ENCODE measurements at regions not wholly inside any gene's neighbourhood (a gene's known extent, or its start where the extent isn't known, plus 50 kb on each side); places are given as distances from the start of the nearest gene placed in this dataset.
"Not testable (repeated sequence)": the region's sequence is repeated elsewhere in the genome, so short reads cannot be mapped to it uniquely, and the experiment has no call there.

DNA sequence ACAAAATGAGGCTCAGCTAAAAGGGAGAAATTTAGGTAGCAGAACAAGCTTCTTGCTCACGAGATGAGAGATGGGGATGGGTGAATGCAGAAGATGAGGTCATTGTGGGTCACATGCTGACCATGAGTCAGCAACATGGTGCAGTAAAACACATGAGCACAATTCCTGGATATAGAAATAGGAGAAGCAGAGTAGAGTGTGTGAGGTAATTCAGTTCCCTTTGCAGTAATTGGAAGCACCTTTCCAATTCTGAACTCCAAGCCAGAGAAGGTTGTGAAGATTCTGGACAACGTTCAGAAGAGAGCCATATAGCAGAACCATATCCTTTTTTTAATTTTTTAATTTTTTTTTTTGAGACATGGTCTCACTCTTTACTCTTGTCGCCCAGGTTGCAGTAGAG, 62.0 kb upstream of the LMNTD1 start:
- Mint-ChIP-seq H3K4me1 (ENCODE audit: low read depth) (peaks cover 5% of the 10 kb centered on the region), H3K27ac (no peak overlapping the region), H3K36me3 (ENCODE audit: low read depth) (no peaks in the 10 kb centered on the region), H3K9me3 (peaks cover 12% of the 10 kb centered on the region), H3K4me3 (no peak overlapping the region), H3K27me3 (no peaks in the 10 kb centered on the region)
- intact Hi-C loops (cut with micrococcal nuclease): no loop called here

GRCh38 chr12:25616286-25616685, 63.2 kb upstream of the LMNTD1 start:
- no peaks in the 10 kb centered on the region for H3K27me3 Mint-ChIP-seq
- intact Hi-C loops (cut with micrococcal nuclease): no loop called here
- H3K36me3 Mint-ChIP-seq (ENCODE audit: low read depth): no peaks in the 10 kb centered on the region
- peaks cover under 1% of the 10 kb centered on the region for H3K9me3 Mint-ChIP-seq
- no peak overlapping the region for H3K4me3 Mint-ChIP-seq
- H3K4me1 Mint-ChIP-seq (ENCODE audit: low read depth): peaks cover 5% of the 10 kb centered on the region
- no peak overlapping the region for H3K27ac Mint-ChIP-seq

DNA sequence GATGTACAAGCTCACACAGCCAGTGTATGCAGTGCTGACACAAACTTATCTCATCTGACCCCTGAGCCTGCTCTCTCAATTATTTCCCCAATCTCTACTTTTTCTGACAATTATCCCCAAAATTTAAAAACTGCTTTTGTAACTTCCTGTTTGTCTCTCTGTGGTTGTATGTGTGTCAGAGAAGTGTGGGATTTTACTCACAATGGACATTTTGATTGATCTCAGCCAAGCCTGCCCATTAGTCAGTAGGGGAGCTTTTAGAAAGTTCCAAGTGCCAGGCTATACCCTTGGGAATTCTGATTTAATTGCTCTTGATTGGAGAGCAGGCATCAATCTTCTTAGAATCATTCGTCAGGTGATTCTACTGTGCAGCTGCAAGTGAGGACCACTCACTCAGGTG, 64.9 kb upstream of the LMNTD1 start:
- no peak overlapping the region for H3K27ac Mint-ChIP-seq
- H3K4me1 Mint-ChIP-seq (ENCODE audit: low read depth): peaks cover 5% of the 10 kb centered on the region
- H3K27me3 Mint-ChIP-seq: no peaks in the 10 kb centered on the region
- no peak overlapping the region for H3K4me3 Mint-ChIP-seq
- no peaks in the 10 kb centered on the region for H3K9me3 Mint-ChIP-seq
- intact Hi-C loops (cut with micrococcal nuclease): no loop called here
- no peaks in the 10 kb centered on the region for H3K36me3 Mint-ChIP-seq (ENCODE audit: low read depth)

DNA sequence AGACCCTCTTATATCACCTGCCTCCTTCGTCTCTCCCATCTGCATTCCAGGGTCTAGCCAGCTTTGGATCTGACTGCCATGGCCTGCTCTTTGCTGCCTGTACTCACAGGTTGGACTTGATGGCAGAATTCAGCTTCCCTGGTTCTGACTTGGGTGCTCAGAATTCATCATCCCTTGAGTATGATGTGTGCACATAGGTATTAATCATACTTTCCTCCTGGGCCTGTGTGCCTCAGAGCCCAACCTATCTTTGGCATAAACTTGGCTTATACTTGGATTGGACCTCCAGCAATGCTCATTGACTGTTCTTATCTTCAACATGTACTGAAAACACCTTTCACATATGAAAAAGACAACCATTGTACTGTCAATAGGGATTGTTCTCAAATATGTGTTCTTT, 70.7 kb upstream of the LMNTD1 start:
- Mint-ChIP-seq H3K27ac (no peak overlapping the region), H3K9me3 (no peaks in the 10 kb centered on the region), H3K36me3 (ENCODE audit: low read depth) (no peaks in the 10 kb centered on the region), H3K4me3 (no peak overlapping the region), H3K4me1 (ENCODE audit: low read depth) (no peaks in the 10 kb centered on the region), H3K27me3 (no peaks in the 10 kb centered on the region)
- intact Hi-C loops (cut with micrococcal nuclease): no loop called here

DNA sequence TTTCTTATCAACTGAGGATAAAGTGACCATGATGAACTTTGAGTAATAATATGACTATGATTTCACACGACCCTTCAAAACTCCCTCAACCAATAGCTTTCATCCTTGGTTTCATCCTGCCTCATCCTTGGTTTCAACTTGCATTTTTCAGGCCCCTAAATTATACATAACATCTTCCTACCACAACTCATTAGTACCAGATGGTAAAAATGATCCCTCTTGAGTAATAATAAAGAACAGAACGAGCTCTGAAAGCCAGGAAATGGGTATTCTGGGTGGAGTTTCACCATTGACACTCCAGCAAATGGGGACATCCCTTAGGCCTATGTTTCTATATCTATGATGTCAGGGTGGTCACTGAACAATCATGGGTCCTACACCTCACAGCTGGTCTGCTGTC, 72.1 kb upstream of the LMNTD1 start:
- peaks cover 10% of the 10 kb centered on the region for H3K9me3 Mint-ChIP-seq
- H3K4me1 Mint-ChIP-seq (ENCODE audit: low read depth): no peaks in the 10 kb centered on the region
- H3K36me3 Mint-ChIP-seq (ENCODE audit: low read depth): no peaks in the 10 kb centered on the region
- no peak overlapping the region for H3K27ac Mint-ChIP-seq
- intact Hi-C loops (cut with micrococcal nuclease): no loop called here
- H3K27me3 Mint-ChIP-seq: no peaks in the 10 kb centered on the region
- no peak overlapping the region for H3K4me3 Mint-ChIP-seq

- Mint-ChIP-seq H3K27me3 (no peaks in the 10 kb centered on the region), H3K9me3 (peaks cover 44% of the 10 kb centered on the region), H3K4me1 (ENCODE audit: low read depth) (no peaks in the 10 kb centered on the region), H3K36me3 (ENCODE audit: low read depth) (no peaks in the 10 kb centered on the region), H3K4me3 (no peak overlapping the region), H3K27ac (no peak overlapping the region)
- intact Hi-C loops (cut with micrococcal nuclease): no loop called here
Observed at GRCh38 chr12:25629341-25629740, 76.3 kb upstream of the LMNTD1 start.

GRCh38 chr12:25630735-25631515, 77.8 kb upstream of the LMNTD1 start:
- H3K27ac Mint-ChIP-seq; H3K4me3 Mint-ChIP-seq; H3K36me3 Mint-ChIP-seq (ENCODE audit: low read depth); H3K27me3 Mint-ChIP-seq; H3K4me1 Mint-ChIP-seq (ENCODE audit: low read depth); intact Hi-C loops (cut with micrococcal nuclease): not testable (repeated sequence)
- peaks cover 47% of the 10 kb centered on the region for H3K9me3 Mint-ChIP-seq

DNA sequence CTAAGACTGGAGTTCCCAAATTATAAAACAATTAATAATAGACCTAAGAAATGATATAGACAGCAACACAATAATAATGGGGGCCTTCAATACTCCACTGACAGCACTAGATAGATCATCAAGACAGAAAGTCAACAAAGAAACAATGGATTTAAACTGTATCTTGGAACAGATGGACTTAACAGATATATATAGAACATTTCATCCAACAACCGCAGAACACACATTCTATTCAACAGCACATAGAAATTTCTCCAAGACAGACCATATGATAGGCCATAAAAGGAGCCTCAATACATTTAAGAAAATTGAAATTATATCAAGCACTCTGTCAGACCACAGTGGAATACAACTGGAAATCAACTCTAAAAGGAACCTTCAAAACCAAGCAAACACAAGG, 80.1 kb upstream of the LMNTD1 start:
- peaks cover 52% of the 10 kb centered on the region for H3K9me3 Mint-ChIP-seq
- H3K27me3 Mint-ChIP-seq; H3K36me3 Mint-ChIP-seq (ENCODE audit: low read depth); intact Hi-C loops (cut with micrococcal nuclease); H3K4me3 Mint-ChIP-seq; H3K4me1 Mint-ChIP-seq (ENCODE audit: low read depth); H3K27ac Mint-ChIP-seq: not testable (repeated sequence)

DNA sequence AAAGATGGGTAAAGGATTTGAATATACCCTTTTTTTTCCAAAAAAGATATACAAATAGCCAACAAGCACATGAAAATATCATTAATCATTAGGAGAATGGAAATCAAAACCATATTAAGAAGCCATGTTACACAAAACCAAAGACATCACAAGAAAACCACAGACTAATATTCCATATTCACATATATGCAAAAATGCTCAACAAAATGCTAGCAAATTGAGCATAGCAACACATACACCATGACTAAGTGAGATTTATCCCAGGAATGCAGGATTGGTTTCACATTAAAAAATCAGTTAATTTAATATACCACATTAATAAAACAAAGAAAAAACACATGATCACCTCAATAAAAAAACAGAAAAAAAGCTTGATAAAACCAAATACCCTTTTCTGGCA, 84.7 kb upstream of the LMNTD1 start:
- no peaks in the 10 kb centered on the region for H3K27me3 Mint-ChIP-seq
- H3K36me3 Mint-ChIP-seq (ENCODE audit: low read depth): no peaks in the 10 kb centered on the region
- no peak overlapping the region for H3K4me3 Mint-ChIP-seq
- H3K9me3 Mint-ChIP-seq: peaks cover 21% of the 10 kb centered on the region
- no peaks in the 10 kb centered on the region for H3K4me1 Mint-ChIP-seq (ENCODE audit: low read depth)
- intact Hi-C loops (cut with micrococcal nuclease): no loop called here
- no peak overlapping the region for H3K27ac Mint-ChIP-seq

DNA sequence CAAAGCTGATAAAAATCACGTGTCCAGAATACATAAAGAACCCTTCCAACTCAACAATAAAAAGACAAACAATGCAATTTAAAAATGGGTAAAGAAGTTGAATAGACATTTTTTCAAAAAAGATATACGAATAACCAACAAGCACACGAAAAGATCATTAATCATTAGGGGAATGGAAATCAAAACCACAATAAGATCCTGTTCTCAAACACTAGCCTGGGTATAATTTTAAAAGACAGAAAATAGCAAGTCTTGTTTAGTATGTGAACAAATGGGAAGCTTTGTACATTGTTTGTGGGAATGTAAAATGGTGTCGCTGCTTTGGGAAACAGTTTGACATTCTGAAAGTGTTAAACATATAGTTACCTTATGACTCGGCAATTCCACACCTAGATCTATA, 86.3 kb upstream of the LMNTD1 start:
- intact Hi-C loops (cut with micrococcal nuclease): no loop called here
- no peaks in the 10 kb centered on the region for H3K36me3 Mint-ChIP-seq (ENCODE audit: low read depth)

GRCh38 chr12:25644979-25645378, 91.9 kb upstream of the LMNTD1 start:
- no peaks in the 10 kb centered on the region for H3K4me1 Mint-ChIP-seq (ENCODE audit: low read depth)
- intact Hi-C loops (cut with micrococcal nuclease): no loop called here
- H3K36me3 Mint-ChIP-seq (ENCODE audit: low read depth): no peaks in the 10 kb centered on the region

More for the DNA sequence above, 86.3 kb upstream of the LMNTD1 start:
- Mint-ChIP-seq H3K27ac (no peak overlapping the region), H3K27me3 (no peaks in the 10 kb centered on the region), H3K4me1 (ENCODE audit: low read depth) (no peaks in the 10 kb centered on the region), H3K9me3 (peaks cover 9% of the 10 kb centered on the region), H3K4me3 (no peak overlapping the region)

GRCh38 chr12:25645427-25645826, 92.3 kb upstream of the LMNTD1 start:
- Mint-ChIP-seq H3K27ac (no peak overlapping the region), H3K4me1 (ENCODE audit: low read depth) (no peaks in the 10 kb centered on the region), H3K36me3 (ENCODE audit: low read depth) (no peaks in the 10 kb centered on the region), H3K4me3 (no peak overlapping the region), H3K9me3 (no peaks in the 10 kb centered on the region), H3K27me3 (no peaks in the 10 kb centered on the region)
- intact Hi-C loops (cut with micrococcal nuclease): no loop called here

More at GRCh38 chr12:25644979-25645378, 91.9 kb upstream of the LMNTD1 start:
- Mint-ChIP-seq H3K27ac (no peak overlapping the region), H3K27me3 (no peaks in the 10 kb centered on the region), H3K4me3 (no peak overlapping the region), H3K9me3 (no peaks in the 10 kb centered on the region)

- Mint-ChIP-seq H3K27ac (no peak overlapping the region), H3K4me3 (no peak overlapping the region), H3K4me1 (ENCODE audit: low read depth) (peaks cover 7% of the 10 kb centered on the region), H3K36me3 (ENCODE audit: low read depth) (no peaks in the 10 kb centered on the region), H3K9me3 (no peaks in the 10 kb centered on the region), H3K27me3 (no peaks in the 10 kb centered on the region)
- intact Hi-C loops (cut with micrococcal nuclease): no loop called here
Observed at GRCh38 chr12:25651931-25652330, 98.8 kb upstream of the LMNTD1 start.

DNA sequence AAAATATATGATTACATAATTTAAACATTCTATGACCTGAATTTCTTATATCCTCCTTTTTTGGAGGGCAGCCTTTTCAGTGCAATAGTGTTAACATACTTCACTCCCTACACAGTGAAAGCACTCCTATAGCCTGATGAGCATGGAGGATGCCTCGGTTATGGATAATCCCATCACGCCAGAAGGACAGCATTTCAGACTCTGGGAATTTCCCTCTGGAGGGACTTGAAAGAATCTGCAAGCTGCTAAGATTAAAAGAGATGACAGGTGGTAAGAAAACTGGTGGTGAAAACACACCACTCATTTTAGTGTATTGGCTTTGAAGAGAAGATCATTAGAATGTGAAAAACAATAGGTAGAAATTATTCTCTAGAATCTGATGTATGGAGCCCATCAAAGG, 99.3 kb upstream of the LMNTD1 start:
- no peaks in the 10 kb centered on the region for H3K36me3 Mint-ChIP-seq (ENCODE audit: low read depth)
- no peaks in the 10 kb centered on the region for H3K27me3 Mint-ChIP-seq
- H3K4me1 Mint-ChIP-seq (ENCODE audit: low read depth): peaks cover 7% of the 10 kb centered on the region
- intact Hi-C loops (cut with micrococcal nuclease): no loop called here
- H3K27ac Mint-ChIP-seq: no peak overlapping the region
- no peaks in the 10 kb centered on the region for H3K9me3 Mint-ChIP-seq
- H3K4me3 Mint-ChIP-seq: no peak overlapping the region

GRCh38 chr12:25653487-25654175, 100.5 kb upstream of the LMNTD1 start:
- intact Hi-C loops (cut with micrococcal nuclease): no loop called here
- Mint-ChIP-seq H3K27ac (no peak overlapping the region), H3K9me3 (no peaks in the 10 kb centered on the region), H3K27me3 (no peaks in the 10 kb centered on the region), H3K36me3 (ENCODE audit: low read depth) (no peaks in the 10 kb centered on the region), H3K4me1 (ENCODE audit: low read depth) (peaks cover 7% of the 10 kb centered on the region), H3K4me3 (no peak overlapping the region)

All from dendritic cell treated with granulocyte-macrophage colony-stimulating factor and Interleukin-4, amounts not matched to agents 40 ng/mL and 50 ng/mL, for 4 days (primary cell).